SK-N-SH (cell line): ENCODE measurements at regions not wholly inside any gene's neighbourhood (a gene's known extent, or its start where the extent isn't known, plus 50 kb on each side); places are given as distances from the start of the nearest gene placed in this dataset.

ENCODE experiments used
- CTCF ChIP-seq: fragments of 200-600 bp; sonication (generic); IDR thresholded peaks from 2 replicates; pipeline ENCODE4 v1.6.1; 2017; ENCODE audit warnings: antibody characterized with exemption, mild to moderate bottlenecking, moderate library complexity
- POLR2AphosphoS5 ChIP-seq: IDR thresholded peaks from 2 replicates; pipeline ENCODE4 v1.6.1; 2012; ENCODE audit warnings: low read depth, low read length
- TEAD4 ChIP-seq: IDR thresholded peaks from 2 replicates; pipeline ENCODE4 v1.4.0; 2012; ENCODE audit warnings: mild to moderate bottlenecking, borderline replicate concordance; ENCODE audit not compliant: insufficient read depth

DNA sequence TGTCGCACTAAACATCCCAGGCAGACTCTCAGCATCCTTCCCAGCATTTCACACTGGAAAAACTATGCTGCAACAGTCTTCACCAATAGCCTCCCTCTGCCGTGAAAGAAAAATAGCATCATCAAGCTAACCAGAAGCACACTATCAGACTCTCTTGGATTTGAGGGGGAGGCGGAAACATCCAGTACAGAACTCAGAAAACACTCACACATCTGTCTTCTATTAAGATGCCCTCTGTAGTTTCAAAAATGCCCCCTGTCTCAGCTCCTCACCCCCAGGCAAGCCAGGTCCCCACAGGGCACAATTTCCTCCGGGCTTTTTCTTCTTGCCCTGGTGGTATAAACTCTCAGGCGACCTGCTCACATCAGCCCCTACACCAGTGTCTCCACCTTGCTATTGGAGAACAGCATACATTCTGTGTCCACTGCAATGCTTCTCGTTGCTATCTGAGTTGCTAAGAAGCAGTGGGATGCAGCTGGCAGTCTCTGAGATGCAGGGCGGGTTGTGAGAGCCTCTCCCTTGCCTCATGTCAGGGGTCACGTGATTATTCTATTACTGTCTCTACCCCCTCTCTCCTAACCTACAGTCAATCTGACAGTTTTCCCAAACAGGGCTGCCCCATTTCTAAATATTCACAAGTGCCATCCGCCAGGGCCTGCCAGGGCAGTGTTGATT, 189.9 kb downstream of the INO80D start:
- no peak for TF ChIP-seq CTCF
- no peak for TF ChIP-seq TEAD4
- TF ChIP-seq POLR2AphosphoS5: no peak
